ENCODE measurements at regions not wholly inside any gene's neighbourhood (a gene's known extent, or its start where the extent isn't known, plus 50 kb on each side); places are given as distances from the start of the nearest gene placed in this dataset.

DNA sequence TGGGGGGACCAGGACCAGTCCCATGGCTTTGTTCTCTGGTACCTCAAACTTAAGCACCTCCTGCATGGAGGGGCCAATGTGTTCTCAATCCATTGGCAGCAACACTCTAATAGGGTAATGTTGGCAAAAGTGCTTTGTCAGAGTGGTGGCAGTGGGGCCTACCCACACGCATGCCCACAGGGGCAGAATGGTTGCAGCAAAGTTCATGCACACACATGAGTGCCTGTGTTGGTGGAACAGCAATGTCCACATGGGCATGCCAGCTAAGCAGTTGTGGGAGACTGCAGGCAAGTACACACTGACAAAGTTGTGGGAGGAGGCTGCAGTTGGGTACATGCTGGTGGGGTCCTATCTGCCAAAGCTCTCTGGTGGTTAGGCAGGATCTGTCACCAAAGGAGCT lies 645.2 kb downstream of the ZNF385D start:
- ChIA-PET RAD21 (ENCODE audit: low non-redundant PET in 1 of 2, low total read pairs in 2 of 2, uncharacterized antibody in 2 of 2, unreplicated experiment in 2 of 2) (no interaction called here), POLR2A (no interaction called here), CTCF (no interaction called here)
- DNase-seq (ENCODE audit: low read depth, low spot score) (no peak), ATAC-seq (no peak)
- TF ChIP-seq TCF7L2 (IDR thresholded peaks at IDR 0.05; ENCODE audit: borderline replicate concordance, extremely low read depth, insufficient read depth, insufficient read length) (no peak), RAD21 (IDR thresholded peaks at IDR 0.05; ENCODE audit: low read depth) (no peak), EGR1 (IDR thresholded peaks at IDR 0.05; ENCODE audit: low read depth) (no peak), EZH2phosphoT487 (IDR thresholded peaks at IDR 0.05; ENCODE audit: borderline replicate concordance) (no peak), JUND (IDR thresholded peaks at IDR 0.05) (no peak), SRF (IDR thresholded peaks at IDR 0.05; ENCODE audit: low read depth) (no peak), FOSL1 (IDR thresholded peaks at IDR 0.05; ENCODE audit: low read depth) (no peak), CTCF (IDR thresholded peaks at IDR 0.05 in 2 of 3, conservative IDR thresholded peaks at IDR 0.05 in 1 of 3; ENCODE audit: borderline replicate concordance in 1 of 3, insufficient read depth in 1 of 3, low read depth in 2 of 3, low read length in 2 of 3) (no peak), SP1 (IDR thresholded peaks at IDR 0.05; ENCODE audit: low read depth) (no peak), CBX3 (IDR thresholded peaks at IDR 0.05; ENCODE audit: low read depth) (no peak), POLR2A (IDR thresholded peaks at IDR 0.05; ENCODE audit: borderline replicate concordance, extremely low read depth, insufficient read depth, insufficient read length) (no peak), CEBPB (IDR thresholded peaks at IDR 0.05; ENCODE audit: low read depth) (no peak)
- TF ChIP-seq, protein P1, sequence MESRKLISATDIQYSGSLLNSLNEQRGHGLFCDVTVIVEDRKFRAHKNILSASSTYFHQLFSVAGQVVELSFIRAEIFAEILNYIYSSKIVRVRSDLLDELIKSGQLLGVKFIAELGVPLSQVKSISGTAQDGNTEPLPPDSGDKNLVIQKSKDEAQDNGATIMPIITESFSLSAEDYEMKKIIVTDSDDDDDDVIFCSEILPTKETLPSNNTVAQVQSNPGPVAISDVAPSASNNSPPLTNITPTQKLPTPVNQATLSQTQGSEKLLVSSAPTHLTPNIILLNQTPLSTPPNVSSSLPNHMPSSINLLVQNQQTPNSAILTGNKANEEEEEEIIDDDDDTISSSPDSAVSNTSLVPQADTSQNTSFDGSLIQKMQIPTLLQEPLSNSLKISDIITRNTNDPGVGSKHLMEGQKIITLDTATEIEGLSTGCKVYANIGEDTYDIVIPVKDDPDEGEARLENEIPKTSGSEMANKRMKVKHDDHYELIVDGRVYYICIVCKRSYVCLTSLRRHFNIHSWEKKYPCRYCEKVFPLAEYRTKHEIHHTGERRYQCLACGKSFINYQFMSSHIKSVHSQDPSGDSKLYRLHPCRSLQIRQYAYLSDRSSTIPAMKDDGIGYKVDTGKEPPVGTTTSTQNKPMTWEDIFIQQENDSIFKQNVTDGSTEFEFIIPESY (IDR thresholded peaks at IDR 0.05; ENCODE audit: extremely low read depth, insufficient replicate concordance, low read length) = no peak
- Histone ChIP-seq H3K4me1 (ENCODE audit: control insufficient read depth in 1 of 2, insufficient read depth in 2 of 2, low read length in 2 of 2) (no peaks in the 10 kb centered on the region), H3K27me3 (ENCODE audit: insufficient read depth, low read length) (no peaks in the 10 kb centered on the region), H3K9me3 (ENCODE audit: control insufficient read depth in 1 of 2, insufficient read depth in 1 of 2, low read depth in 1 of 2, low read length in 2 of 2) (peaks cover 12 to 16% of the 10 kb centered on the region in 2 experiments; a peak in 2 of 4 replicates), H3K4me3 (replicated peaks in 1 of 2; ENCODE audit: low read depth in 1 of 2, low read length in 2 of 2) (no peak overlapping the region), H4K20me1 (ENCODE audit: insufficient read depth) (no peaks in the 10 kb centered on the region), H3K9me2 (ENCODE audit: insufficient read depth) (no peaks in the 10 kb centered on the region), H3K79me2 (ENCODE audit: insufficient read depth, low read length) (no peaks in the 10 kb centered on the region), H3K9ac (ENCODE audit: low read length) (no peak overlapping the region), H2AFZ (ENCODE audit: low read depth, low read length, poor library complexity, severe bottlenecking) (no peak overlapping the region), H3K4me2 (ENCODE audit: low read length) (no peak overlapping the region), H3K27ac (ENCODE audit: low read depth, low read length) (no peak overlapping the region), H3K36me3 (ENCODE audit: control insufficient read depth in 1 of 2, insufficient read depth in 2 of 2, low read length in 2 of 2) (no peaks in the 10 kb centered on the region)
- BruUV-seq (replicated peaks) = no TSS peak
- intact Hi-C loops (cut with micrococcal nuclease) = no loop called here

All from HCT116 (cell line).